Esophagus squamous epithelium (tissue), 4 donors: ENCODE measurements at regions not wholly inside any gene's neighbourhood (a gene's known extent, or its start where the extent isn't known, plus 50 kb on each side); places are given as distances from the start of the nearest gene placed in this dataset.

Source experiments
- POLR2A ChIP-seq, 4 donors: fragments of 450-650 bp; IDR thresholded peaks; one replicate each; pipeline ENCODE4 v1.6.1; 2017; ENCODE audit warnings: antibody characterized with exemption in 4 of 4, mild to moderate bottlenecking in 4 of 4, moderate library complexity in 3 of 4
- TF ChIP-seq, protein P1 (sequence below), 6 experiments: fragments of 450-650 bp in 4 of 6; fragments of 200-600 bp in 2 of 6; sonication (generic) in 2 of 6; IDR thresholded peaks; one replicate each; pipeline ENCODE4 v1.5.1; 2016 to 2019; ENCODE audit warnings: antibody characterized with exemption in 6 of 6, mild to moderate bottlenecking in 4 of 6, moderate library complexity in 4 of 6

DNA sequence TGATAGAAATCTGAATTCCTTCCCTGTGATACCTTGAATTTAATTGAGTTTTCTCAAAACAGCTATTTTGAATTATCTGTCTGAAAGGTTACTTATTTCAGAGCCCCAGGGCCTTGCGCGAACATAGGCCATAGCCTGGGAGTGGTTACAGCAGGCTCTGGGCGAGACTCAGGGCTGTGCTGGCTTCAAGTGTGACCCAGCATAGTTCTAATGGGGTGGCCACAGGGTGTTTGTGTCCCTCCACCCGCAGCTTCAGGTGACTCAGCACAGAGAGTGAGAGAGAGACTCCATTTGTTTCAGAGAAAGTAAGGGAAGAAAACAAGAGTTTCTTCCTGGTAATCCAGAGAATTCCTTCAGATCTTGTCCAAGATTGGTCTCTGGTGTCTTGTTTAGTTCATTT lies 137.9 kb upstream of the POU3F3 start:
- no peak for TF ChIP-seq POLR2A (IDR thresholded peaks at IDR 0.05)
- TF ChIP-seq, protein P1, sequence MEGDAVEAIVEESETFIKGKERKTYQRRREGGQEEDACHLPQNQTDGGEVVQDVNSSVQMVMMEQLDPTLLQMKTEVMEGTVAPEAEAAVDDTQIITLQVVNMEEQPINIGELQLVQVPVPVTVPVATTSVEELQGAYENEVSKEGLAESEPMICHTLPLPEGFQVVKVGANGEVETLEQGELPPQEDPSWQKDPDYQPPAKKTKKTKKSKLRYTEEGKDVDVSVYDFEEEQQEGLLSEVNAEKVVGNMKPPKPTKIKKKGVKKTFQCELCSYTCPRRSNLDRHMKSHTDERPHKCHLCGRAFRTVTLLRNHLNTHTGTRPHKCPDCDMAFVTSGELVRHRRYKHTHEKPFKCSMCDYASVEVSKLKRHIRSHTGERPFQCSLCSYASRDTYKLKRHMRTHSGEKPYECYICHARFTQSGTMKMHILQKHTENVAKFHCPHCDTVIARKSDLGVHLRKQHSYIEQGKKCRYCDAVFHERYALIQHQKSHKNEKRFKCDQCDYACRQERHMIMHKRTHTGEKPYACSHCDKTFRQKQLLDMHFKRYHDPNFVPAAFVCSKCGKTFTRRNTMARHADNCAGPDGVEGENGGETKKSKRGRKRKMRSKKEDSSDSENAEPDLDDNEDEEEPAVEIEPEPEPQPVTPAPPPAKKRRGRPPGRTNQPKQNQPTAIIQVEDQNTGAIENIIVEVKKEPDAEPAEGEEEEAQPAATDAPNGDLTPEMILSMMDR (IDR thresholded peaks at IDR 0.05) = no peak
